Stimulated activated CD8-positive, alpha-beta memory T cell treated with anti-CD3 and anti-CD28 coated beads, Interleukin-2, amount 100 ng/mL, for 1 hour (primary cell): ENCODE measurements at regions not wholly inside any gene's neighbourhood (a gene's known extent, or its start where the extent isn't known, plus 50 kb on each side); places are given as distances from the start of the nearest gene placed in this dataset.
"Not testable (repeated sequence)": the region's sequence is repeated elsewhere in the genome, so short reads cannot be mapped to it uniquely, and the experiment has no call there.

ENCODE experiments used
- DNase-seq, 2 donors: peaks; one replicate each; pipeline ENCODE4 v3.0.0-alpha.2; 2020; ENCODE audit warnings: low read depth in 2 of 2

- no peak for DNase-seq
These were observed 120.6 kb downstream of the DIRAS2 start for GRCh38 chr9:90521811-90522570.

DNA sequence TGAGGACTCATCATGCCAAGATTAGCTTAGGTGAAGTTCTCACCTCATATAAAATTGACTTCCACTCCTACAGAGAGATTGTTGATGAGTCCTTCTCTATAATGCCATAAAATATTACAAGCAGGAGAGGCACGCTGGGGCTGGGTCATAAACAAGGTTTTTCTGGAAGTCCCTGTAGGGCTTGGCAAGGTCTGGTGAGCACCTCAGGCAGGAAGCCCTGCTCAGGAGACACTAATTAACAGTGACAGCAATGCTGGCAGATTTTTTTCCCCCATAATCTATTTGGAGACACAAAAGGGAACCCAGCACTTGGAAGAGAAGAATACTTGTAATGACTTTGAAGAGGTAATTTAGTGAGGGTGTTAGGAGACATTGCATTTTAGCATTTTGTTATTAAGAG is 118.7 kb downstream of the DIRAS2 start:
- no peak for DNase-seq

- no peak for DNase-seq
These were observed 116.2 kb downstream of the DIRAS2 start for GRCh38 chr9:90526386-90526785.

DNA sequence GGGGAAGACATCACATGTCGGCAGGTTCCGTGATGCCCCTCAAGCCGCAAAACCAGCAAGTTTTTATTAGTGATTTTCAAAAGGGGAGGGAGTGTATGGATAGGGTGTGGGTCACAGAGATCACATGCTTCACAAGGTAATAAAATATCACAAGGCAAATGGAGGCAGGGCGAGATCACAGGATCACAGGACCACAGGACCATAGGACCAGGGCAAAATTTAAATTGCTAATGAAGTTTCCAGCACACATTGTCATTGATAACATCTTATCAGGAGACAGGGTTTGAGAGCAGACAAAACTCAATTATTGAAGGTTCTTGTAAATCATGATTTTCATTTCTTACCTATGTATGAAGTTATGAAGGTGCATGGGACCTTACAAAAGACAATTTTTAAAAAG is 106.5 kb downstream of the DIRAS2 start:
- not testable (repeated sequence) for DNase-seq

DNA sequence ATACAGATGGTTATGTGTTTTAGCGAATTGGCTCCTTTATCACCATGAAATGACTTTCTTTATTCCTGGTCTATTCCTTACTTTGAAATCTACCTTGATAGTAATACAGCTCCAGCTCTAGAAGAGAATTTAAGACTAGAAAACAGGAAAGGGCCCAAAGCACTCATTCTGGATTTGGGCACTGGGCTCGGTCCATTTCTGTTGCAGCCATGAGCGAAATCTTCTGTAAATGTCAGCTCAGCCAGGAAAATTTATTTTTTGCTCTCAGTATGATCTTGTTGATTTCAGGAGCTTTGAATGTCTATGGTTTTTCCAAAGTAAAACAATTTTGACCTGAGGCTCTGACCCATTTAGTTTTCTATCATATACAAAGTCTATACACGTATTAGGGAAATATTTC is 104.1 kb downstream of the DIRAS2 start:
- DNase-seq = no peak

GRCh38 chr9:90539286-90539685 is 103.3 kb downstream of the DIRAS2 start:
- DNase-seq = no peak

GRCh38 chr9:90540734-90541133 is 101.9 kb downstream of the DIRAS2 start:
- DNase-seq = no peak

DNA sequence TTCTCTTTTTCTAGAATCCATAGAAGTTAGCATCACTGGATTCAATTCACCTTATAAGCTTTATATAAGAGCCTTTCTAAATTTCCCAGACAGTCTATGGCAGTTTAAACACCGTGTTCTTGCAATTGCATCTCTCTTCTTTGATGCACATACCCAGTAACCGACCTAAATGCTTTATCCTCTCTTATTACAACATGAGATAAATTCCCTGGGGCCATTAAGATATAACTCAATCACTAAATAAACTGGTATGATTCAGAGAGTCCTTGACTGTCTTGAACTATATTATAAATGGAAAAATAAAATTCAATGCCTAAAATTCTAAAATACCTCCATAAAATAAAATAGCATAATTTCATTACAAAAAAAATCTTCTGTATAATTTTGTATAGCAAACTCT is 98.1 kb downstream of the DIRAS2 start:
- no peak for DNase-seq

- DNase-seq = no peak
These were observed 96.4 kb downstream of the DIRAS2 start for GRCh38 chr9:90546200-90546599.

DNA sequence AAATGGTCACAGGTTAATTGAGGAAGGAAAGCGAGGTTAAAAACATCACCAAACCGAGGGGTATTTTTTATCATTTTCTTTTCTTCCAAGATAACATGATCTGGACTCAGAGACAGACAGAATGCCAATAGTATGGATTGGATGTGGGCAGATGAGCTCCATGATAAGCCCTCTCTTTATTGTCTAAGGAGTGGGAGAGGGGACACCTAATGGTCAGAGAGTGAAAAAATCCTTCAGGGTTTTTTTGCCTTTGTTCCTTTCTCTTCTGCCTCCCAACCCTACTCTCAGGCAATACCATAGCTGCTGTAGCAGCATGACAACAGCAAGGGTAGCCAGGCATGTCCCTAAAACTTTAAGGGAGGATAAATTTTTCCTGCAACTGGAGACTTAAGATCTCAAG is 94.7 kb downstream of the DIRAS2 start:
- DNase-seq = no peak

DNA sequence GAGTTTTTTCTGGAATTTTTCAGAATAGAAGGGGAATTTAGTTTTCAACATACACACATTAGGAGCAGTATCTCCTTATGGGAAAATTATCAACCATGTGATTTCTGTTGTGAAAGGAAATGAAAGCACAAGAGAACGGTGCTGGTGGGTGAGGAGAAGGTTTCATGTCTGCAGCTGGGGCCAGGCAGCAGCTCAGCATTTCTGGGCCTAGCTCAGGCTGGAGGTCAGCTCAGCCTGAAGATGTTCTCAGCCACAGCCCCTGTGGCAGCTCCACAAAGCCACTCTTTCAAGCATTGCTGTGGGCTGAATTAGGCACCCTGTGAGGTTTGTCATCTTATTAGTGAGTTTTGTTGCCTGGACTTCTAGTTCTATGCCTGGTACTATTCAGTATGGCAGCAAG is 90.3 kb downstream of the DIRAS2 start:
- no peak for DNase-seq

DNA sequence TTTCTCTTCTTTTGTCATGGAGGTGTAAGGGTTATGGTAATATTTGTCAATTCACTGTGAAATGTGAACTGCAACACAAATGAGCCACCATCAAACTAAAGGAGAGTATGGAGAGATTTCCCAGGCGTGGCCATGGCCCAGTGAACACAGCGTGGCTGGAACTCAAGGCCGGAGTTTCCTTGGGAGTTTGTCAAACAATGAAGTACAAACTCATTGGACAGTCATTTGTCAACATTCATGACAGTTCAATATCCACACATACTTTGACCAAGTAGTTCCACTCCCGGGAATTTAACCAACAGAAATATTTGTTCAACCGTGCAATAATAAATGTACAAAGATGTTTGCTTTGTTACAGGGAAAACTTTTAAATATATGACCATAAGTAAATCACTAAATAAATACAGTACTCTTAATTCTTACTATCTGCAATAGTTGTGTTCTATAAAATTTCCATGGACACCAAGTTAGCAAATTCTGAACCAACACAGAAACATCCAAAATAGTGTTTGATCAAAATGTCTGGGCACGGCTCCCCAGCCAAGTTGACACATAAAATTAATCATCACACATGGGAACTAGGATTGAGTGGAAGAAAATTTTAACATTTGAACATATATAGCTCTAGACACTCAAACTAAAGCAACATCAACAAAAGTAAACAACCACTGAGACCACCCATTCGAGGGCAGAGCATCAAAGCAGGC is 87.1 kb downstream of the DIRAS2 start:
- DNase-seq = no peak

DNA sequence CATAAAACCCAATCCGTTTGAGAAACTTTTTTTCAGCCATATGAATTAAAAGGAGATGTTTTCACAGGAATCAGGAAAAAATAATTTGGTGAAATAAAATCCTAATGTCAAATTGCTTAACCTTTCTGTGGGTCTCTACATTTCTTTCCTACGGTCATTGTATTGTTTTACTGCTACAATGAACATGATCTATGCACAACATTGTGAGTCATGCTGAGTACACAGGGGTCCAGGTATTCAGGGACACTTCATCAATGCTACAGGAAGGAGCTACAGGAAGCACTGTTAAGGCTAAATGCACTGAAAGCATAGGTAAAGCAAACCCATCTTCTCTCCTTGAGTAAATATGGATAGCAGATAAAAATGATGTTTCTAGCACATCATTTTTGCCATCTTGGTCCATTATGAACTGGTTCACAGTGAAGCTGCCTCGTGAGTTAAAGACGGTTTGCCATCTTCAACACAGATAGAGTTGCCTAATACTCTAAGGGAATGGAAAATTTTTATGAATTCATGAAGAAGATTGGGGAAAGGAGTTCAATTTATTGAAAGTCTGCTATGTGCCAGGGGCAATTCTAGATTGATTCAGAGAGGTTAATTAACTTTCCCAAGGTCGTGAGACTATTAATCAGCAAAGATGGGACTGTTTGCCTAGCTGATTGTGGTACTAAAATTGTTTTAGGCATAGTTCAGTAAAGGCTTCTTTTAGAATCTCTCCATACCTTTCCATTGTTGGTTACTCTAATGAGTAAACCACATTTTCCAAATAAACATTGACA is 85.5 kb downstream of the DIRAS2 start:
- no peak for DNase-seq

DNA sequence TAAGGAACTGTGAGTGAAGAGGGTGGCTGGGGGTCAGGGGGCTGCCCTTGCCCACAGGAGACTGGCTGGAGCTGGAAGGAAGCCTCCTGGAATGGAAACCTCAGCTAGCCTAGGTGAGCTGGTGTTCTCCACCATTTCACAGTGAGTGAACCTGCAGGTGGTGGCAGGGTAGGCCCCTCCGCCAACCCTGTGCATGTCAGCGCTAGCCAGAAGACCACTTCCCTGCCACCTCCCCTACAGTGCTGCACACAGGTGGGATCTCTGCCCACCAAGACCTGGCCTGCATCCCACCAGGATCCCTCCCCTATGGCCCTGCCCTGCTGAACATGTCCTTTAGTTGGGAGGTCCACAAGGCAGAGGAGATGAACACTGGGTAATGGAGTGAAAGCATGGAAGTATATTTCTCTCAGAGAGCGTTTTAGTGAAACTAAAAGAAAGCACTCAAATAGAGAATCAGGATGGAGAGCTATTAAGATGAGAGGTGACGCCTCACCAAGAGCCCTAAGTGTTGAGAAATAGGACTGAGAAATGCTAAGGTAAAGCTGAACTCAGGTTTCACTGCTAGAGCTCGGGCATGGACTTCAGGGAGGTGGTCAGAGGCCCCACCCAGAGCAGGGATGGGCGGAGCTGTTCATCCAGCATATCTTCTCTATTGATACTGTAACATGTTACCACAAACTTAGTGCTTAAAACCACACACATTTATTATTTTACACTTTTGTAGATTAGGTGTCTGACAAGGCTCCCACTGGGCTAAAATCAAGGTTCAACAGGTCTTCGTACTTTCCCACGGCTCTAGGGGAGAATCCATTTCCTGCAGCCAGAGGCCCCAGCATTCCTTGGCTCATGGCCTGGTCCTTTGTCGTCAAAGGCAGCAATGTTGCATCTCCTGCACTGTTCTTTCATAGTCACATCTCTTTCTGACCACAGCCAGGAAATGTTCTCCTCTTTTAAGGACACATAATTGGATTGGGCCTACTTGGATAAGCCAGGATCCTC is 83.2 kb downstream of the DIRAS2 start:
- DNase-seq = no peak
